ENCODE measurements at regions not wholly inside any gene's neighbourhood (a gene's known extent, or its start where the extent isn't known, plus 50 kb on each side); places are given as distances from the start of the nearest gene placed in this dataset.

DNA sequence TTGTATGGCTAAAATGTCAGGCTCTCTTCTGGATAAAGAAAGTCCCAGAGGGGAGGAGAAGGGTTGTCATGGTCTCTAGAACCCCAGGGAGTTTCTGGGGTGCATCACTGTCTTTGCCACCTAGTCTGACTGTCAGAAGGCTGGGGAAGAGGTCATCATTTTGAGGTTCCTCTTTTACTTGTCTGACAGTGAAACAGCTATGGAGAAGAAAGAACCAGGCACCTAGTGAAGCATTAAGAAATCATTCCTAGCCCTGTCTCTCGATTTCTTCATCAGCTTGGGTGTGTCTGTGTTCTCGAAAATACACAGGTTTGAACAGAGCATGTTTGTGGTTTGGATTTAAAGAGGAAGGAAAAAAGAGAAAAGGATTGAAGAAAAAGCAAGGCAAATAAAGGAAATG is 158.7 kb upstream of the LRIG3 start:
- no peak for TF ChIP-seq CREB1 (IDR thresholded peaks at IDR 0.05; ENCODE audit: low read depth)
- TF ChIP-seq EP300 (IDR thresholded peaks at IDR 0.05; ENCODE audit: borderline replicate concordance) = no peak
- TF ChIP-seq EGR1 (IDR thresholded peaks at IDR 0.05) = no peak
- TF ChIP-seq, protein P1, sequence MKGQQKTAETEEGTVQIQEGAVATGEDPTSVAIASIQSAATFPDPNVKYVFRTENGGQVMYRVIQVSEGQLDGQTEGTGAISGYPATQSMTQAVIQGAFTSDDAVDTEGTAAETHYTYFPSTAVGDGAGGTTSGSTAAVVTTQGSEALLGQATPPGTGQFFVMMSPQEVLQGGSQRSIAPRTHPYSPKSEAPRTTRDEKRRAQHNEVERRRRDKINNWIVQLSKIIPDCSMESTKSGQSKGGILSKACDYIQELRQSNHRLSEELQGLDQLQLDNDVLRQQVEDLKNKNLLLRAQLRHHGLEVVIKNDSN (IDR thresholded peaks at IDR 0.05) = no peak
- TF ChIP-seq NFIC (IDR thresholded peaks at IDR 0.05) = no peak
- TF ChIP-seq ZBTB7A (IDR thresholded peaks at IDR 0.05; ENCODE audit: low read depth) = no peak
- TF ChIP-seq CEBPB (IDR thresholded peaks at IDR 0.05) = no peak

DNA sequence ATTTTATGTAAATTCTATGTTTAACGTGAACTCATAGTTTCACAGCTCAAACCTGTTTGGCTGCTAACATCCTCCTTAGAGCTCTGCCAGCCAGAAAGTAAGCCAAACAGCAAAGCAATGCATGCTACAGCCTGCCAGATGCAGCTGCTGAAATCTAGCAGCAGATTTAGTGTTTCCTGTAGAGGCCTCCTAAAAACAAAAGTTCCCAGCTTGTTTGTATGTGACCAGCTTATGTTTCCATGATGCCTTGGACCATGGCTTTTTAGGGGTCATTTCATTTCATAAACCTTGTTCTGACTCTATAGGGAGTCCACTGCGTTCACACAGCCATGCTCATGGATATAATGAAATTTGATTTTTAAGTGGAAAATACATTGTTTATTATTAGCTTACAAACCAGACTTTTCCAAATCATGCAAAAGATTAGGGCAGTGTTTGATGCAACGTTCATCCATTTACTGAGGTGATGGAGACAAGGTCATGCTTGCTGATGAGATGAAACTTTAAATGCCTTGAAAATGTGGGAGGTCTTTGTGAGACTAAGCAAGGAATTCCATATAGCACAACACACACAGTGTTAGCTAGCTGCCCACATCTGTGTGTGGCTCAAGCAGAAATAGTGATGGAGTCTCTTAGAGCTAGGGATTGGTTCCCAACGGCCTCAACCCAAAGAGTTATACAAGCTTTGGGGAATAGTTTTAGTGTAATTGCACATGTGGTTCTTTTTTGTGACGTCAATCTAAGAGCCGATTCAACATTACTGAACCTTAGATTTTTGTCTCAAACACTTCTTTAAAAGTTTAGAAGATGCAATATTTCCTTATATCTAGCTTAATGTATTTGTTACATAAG is 157.5 kb upstream of the LRIG3 start:
- TF ChIP-seq TCF12 (IDR thresholded peaks at IDR 0.05; ENCODE audit: low read depth) (no peak), TEAD4 (IDR thresholded peaks at IDR 0.05) (no peak), CREB1 (IDR thresholded peaks at IDR 0.05; ENCODE audit: low read depth) (no peak), TAF1 (IDR thresholded peaks at IDR 0.05; ENCODE audit: low read depth) (no peak), EGR1 (IDR thresholded peaks at IDR 0.05) (no peak), ZBTB7A (IDR thresholded peaks at IDR 0.05; ENCODE audit: low read depth) (no peak), EP300 (IDR thresholded peaks at IDR 0.05; ENCODE audit: borderline replicate concordance) (no peak)
- TF ChIP-seq, protein P2, sequence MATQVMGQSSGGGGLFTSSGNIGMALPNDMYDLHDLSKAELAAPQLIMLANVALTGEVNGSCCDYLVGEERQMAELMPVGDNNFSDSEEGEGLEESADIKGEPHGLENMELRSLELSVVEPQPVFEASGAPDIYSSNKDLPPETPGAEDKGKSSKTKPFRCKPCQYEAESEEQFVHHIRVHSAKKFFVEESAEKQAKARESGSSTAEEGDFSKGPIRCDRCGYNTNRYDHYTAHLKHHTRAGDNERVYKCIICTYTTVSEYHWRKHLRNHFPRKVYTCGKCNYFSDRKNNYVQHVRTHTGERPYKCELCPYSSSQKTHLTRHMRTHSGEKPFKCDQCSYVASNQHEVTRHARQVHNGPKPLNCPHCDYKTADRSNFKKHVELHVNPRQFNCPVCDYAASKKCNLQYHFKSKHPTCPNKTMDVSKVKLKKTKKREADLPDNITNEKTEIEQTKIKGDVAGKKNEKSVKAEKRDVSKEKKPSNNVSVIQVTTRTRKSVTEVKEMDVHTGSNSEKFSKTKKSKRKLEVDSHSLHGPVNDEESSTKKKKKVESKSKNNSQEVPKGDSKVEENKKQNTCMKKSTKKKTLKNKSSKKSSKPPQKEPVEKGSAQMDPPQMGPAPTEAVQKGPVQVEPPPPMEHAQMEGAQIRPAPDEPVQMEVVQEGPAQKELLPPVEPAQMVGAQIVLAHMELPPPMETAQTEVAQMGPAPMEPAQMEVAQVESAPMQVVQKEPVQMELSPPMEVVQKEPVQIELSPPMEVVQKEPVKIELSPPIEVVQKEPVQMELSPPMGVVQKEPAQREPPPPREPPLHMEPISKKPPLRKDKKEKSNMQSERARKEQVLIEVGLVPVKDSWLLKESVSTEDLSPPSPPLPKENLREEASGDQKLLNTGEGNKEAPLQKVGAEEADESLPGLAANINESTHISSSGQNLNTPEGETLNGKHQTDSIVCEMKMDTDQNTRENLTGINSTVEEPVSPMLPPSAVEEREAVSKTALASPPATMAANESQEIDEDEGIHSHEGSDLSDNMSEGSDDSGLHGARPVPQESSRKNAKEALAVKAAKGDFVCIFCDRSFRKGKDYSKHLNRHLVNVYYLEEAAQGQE (IDR thresholded peaks at IDR 0.05; ENCODE audit: low read depth) = no peak
- TF ChIP-seq, protein P3, sequence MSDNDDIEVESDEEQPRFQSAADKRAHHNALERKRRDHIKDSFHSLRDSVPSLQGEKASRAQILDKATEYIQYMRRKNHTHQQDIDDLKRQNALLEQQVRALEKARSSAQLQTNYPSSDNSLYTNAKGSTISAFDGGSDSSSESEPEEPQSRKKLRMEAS (IDR thresholded peaks at IDR 0.05) = no peak

DNA sequence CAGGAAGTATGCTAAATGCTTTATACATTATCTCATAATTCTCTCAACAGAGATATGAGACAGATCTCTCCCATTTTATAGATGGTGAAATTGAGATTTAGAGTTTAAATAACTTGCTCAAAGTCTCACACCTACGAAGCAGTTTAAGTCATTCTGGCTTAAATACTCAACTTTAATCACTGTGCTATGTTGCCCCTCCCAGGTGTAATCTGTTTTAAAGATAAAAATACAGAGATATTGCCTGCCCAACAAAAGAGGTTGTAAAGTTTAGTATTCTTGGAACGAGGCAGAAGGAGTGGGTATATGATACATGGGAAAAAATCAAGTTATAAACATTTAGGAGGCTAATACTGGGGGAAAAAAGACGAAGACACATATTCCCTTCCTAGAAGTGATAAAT is 156.8 kb upstream of the LRIG3 start:
- TF ChIP-seq TCF12 (IDR thresholded peaks at IDR 0.05; ENCODE audit: low read depth) = no peak
- no peak for TF ChIP-seq YY1 (IDR thresholded peaks at IDR 0.05; ENCODE audit: low read depth)
- TF ChIP-seq RAD21 (IDR thresholded peaks at IDR 0.05; ENCODE audit: low read depth) = no peak
- no peak for TF ChIP-seq CREB1 (IDR thresholded peaks at IDR 0.05; ENCODE audit: low read depth)
- no peak for TF ChIP-seq NFIC (IDR thresholded peaks at IDR 0.05)
- no peak for TF ChIP-seq EGR1 (IDR thresholded peaks at IDR 0.05)
- no peak for TF ChIP-seq TAF1 (IDR thresholded peaks at IDR 0.05; ENCODE audit: low read depth)

DNA sequence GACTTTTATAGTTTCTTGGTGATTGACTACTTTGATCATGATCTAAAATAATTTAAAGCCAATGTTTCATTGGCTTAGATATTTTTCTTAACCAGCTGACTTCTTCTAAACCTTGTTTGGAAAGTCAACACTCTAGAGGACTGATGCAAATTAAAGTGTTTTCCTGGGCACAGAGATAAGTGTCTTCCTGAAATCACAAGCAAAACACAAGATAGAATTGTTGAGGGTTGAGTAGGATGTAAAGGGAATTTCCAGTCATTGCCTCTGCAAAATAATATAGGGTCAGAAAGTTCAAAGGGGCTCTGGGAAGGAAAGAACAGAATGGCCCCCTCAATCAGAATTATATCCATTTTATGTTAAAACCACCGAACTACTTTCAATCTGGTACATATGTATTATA is 156.3 kb upstream of the LRIG3 start:
- TF ChIP-seq, protein P2 (IDR thresholded peaks at IDR 0.05; ENCODE audit: low read depth) = no peak
- TF ChIP-seq TCF12 (IDR thresholded peaks at IDR 0.05; ENCODE audit: low read depth) (no peak), EP300 (IDR thresholded peaks at IDR 0.05; ENCODE audit: borderline replicate concordance) (no peak), ZBTB7A (IDR thresholded peaks at IDR 0.05; ENCODE audit: low read depth) (no peak), FOXM1 (IDR thresholded peaks at IDR 0.05; ENCODE audit: borderline replicate concordance, low read depth) (no peak), NFIC (IDR thresholded peaks at IDR 0.05) (no peak), YY1 (IDR thresholded peaks at IDR 0.05; ENCODE audit: low read depth) (no peak), TEAD4 (IDR thresholded peaks at IDR 0.05) (no peak), EGR1 (IDR thresholded peaks at IDR 0.05) (no peak), CREB1 (IDR thresholded peaks at IDR 0.05; ENCODE audit: low read depth) (no peak), CEBPB (IDR thresholded peaks at IDR 0.05) (no peak), RAD21 (IDR thresholded peaks at IDR 0.05; ENCODE audit: low read depth) (no peak), TAF1 (IDR thresholded peaks at IDR 0.05; ENCODE audit: low read depth) (no peak)
- TF ChIP-seq, protein P3 (IDR thresholded peaks at IDR 0.05) = no peak
- TF ChIP-seq, protein P1 (IDR thresholded peaks at IDR 0.05) = no peak

DNA sequence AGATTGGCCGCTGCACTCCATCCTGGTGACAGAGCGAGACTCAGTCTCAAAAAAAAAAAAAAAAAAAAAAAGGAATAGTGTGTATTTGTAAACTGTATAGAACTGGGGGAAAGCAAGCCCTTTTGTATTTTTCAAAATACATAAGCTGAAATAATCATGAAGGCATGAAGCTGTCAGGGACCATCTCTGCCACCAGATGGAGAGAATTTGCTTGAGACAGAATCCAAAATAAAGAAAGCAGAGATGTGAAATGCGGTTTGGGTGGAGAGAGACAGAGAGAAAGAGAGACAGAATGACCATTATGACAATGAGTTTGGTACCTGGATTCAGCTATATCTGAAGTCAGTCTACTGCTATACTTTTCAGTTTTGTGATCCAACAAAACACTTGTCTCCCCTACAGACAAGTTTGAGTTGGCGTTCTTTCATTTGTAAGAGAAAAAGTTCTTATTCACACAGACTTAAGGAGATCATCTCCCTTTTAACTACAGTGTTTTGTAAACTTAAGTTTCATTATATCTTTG is 155.7 kb upstream of the LRIG3 start:
- TF ChIP-seq YY1 (IDR thresholded peaks at IDR 0.05; ENCODE audit: low read depth) = no peak
- TF ChIP-seq FOXM1 (IDR thresholded peaks at IDR 0.05; ENCODE audit: borderline replicate concordance, low read depth) = no peak
- TF ChIP-seq EP300 (IDR thresholded peaks at IDR 0.05; ENCODE audit: borderline replicate concordance) = no peak
- TF ChIP-seq TCF12 (IDR thresholded peaks at IDR 0.05; ENCODE audit: low read depth) = no peak

DNA sequence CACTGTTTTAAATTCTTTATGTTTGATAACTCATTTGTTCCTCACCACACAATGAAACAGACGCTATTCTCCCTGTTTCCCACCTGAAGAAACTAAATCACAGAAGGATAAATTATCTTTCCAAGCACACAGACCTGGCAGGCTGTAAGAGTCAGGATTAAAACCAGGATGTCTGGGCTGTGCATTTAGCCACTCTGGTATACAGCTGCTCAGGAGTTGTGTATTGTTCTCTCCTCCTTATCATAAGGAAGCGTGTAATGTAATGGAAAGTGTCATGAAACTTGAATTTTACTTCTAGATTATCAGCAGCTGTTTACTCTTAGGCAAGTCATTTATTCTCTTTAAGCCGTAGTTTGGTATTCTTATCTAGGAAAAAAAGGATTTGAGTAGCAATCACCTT is 154.8 kb upstream of the LRIG3 start:
- no peak for TF ChIP-seq FOXM1 (IDR thresholded peaks at IDR 0.05; ENCODE audit: borderline replicate concordance, low read depth)
- TF ChIP-seq CEBPB (IDR thresholded peaks at IDR 0.05) = no peak
